Endothelial cell of umbilical vein (primary cell): ENCODE measurements at regions not wholly inside any gene's neighbourhood (a gene's known extent, or its start where the extent isn't known, plus 50 kb on each side); places are given as distances from the start of the nearest gene placed in this dataset.
"Not testable (repeated sequence)": the region's sequence is repeated elsewhere in the genome, so short reads cannot be mapped to it uniquely, and the experiment has no call there.

Experiments
- BruUV-seq: library from RNA; stranded (reverse); fragments of 400-500 nt; replicated peaks from 2 replicates; lab custom pipeline; 2021; lab: Mats Ljungman, UMichigan
- CTCF ChIA-PET: fragments of 300-600, 350-600 bp; sonication (Branson Sonifier 250); formaldehyde crosslinking; loops from one replicate; lab custom pipeline; 2021; ENCODE audit warnings: antibody characterized with exemption, inconsistent platforms; lab: Charles Lee
- POLR2A ChIA-PET: fragments of 300-600, 350-600 bp; sonication (Branson Sonifier 250); formaldehyde crosslinking; loops from one replicate; lab custom pipeline; 2021; ENCODE audit warnings: antibody characterized with exemption, inconsistent platforms; lab: Charles Lee
- DNase-seq: peaks from one replicate; pipeline ENCODE4 v3.0.0-alpha.2; 2011; ENCODE audit warnings: low read depth, low spot score
- FAIRE-seq: peaks from 2 replicates; lab custom pipeline; 2011; peaks lifted over from hg19 to GRCh38; lab: Jason Lieb, UNC
- H2AFZ ChIP-seq: 2 replicates; pipeline ENCODE4 v1.6.0; 2012; ENCODE audit warnings: low read depth, low read length, control low read depth, inconsistent platforms
- H3K27ac ChIP-seq: 2 replicates; pipeline ENCODE4 v1.5.1; 2011; ENCODE audit warnings: low read depth, mild to moderate bottlenecking, control low read depth, low read length, moderate library complexity; ENCODE audit not compliant: insufficient read depth
- H3K27me3 ChIP-seq, 2 experiments: 2 replicates each; pipeline versions ENCODE4 v1.6.0 to v1.6.1; 2011; ENCODE audit warnings: low read length in 2 of 2, mixed read lengths in 1 of 2; ENCODE audit not compliant: control insufficient read depth in 2 of 2, insufficient read depth in 2 of 2
- H3K36me3 ChIP-seq, 2 experiments: 2 replicates in 1 of 2; 3 replicates in 1 of 2; pipeline ENCODE4 v1.5.1; 2011; ENCODE audit warnings: low read length in 2 of 2, mild to moderate bottlenecking in 1 of 2, moderate library complexity in 1 of 2; ENCODE audit not compliant: control insufficient read depth in 2 of 2, insufficient read depth in 2 of 2; ENCODE audit errors: extremely low read depth in 1 of 2
- H3K4me1 ChIP-seq: 3 replicates; pipeline ENCODE4 v1.5.1; 2011; ENCODE audit warnings: mild to moderate bottlenecking, low read length; ENCODE audit not compliant: control insufficient read depth, insufficient read depth; ENCODE audit errors: extremely low read depth
- H3K4me2 ChIP-seq: 2 replicates; pipeline ENCODE4 v1.6.1; 2011; ENCODE audit warnings: low read length, control low read depth, mixed read lengths; ENCODE audit not compliant: insufficient read depth
- H3K4me3 ChIP-seq, 3 experiments: fragments of 200-600 bp in 1 of 3; sonication (generic), shearing (Covaris generic) in 1 of 3; replicated peaks in 1 of 3; 2 replicates each; pipeline ENCODE4 v1.5.1; 2011 to 2016; ENCODE audit warnings: control low read depth in 3 of 3, low read length in 3 of 3, mild to moderate bottlenecking in 2 of 3, inconsistent platforms in 1 of 3, low read depth in 1 of 3, moderate library complexity in 1 of 3; ENCODE audit not compliant: insufficient read depth in 1 of 3
- H3K79me2 ChIP-seq: 2 replicates; pipeline ENCODE4 v1.6.0; 2012; ENCODE audit warnings: low read length, inconsistent platforms; ENCODE audit not compliant: control insufficient read depth, insufficient read depth
- H3K9ac ChIP-seq: replicated peaks from 2 replicates; pipeline ENCODE3; 2011; ENCODE audit warnings: low read length, control low read depth; ENCODE audit not compliant: insufficient read depth; ENCODE audit errors: extremely low read depth
- H3K9me1 ChIP-seq: replicated peaks from 3 replicates; pipeline ENCODE4 v1.6.0; 2011; ENCODE audit warnings: mild to moderate bottlenecking, low read length; ENCODE audit not compliant: control insufficient read depth, insufficient read depth; ENCODE audit errors: extremely low read depth
- H3K9me3 ChIP-seq: replicated peaks from 2 replicates; pipeline ENCODE4 v1.5.1; 2012; ENCODE audit warnings: low read length, inconsistent platforms; ENCODE audit not compliant: control insufficient read depth, insufficient read depth
- H4K20me1 ChIP-seq: replicated peaks from 2 replicates; pipeline ENCODE3; 2011; ENCODE audit warnings: mild to moderate bottlenecking, low read length; ENCODE audit not compliant: control insufficient read depth, insufficient read depth; ENCODE audit errors: extremely low read depth
- FOS ChIP-seq: IDR thresholded peaks from 2 replicates; pipeline ENCODE4 v1.6.1; 2011; ENCODE audit warnings: mild to moderate bottlenecking, low read length, moderate library complexity, borderline replicate concordance; ENCODE audit not compliant: insufficient read depth
- GATA2 ChIP-seq: IDR thresholded peaks from 2 replicates; pipeline ENCODE4 v1.7.0; 2011; ENCODE audit warnings: low read depth, mild to moderate bottlenecking, moderate library complexity, mixed read lengths, low read length; ENCODE audit not compliant: insufficient read length, insufficient read depth
- JUN ChIP-seq: IDR thresholded peaks from 2 replicates; pipeline ENCODE4 v1.6.1; 2011; ENCODE audit warnings: borderline replicate concordance, low read depth; ENCODE audit not compliant: insufficient read length, insufficient read depth
- MYC ChIP-seq: IDR thresholded peaks from one replicate; pipeline ENCODE4 v1.6.1; 2011; ENCODE audit warnings: mild to moderate bottlenecking, low read depth, low read length
- POLR2AphosphoS5 ChIP-seq: IDR thresholded peaks from 2 replicates; pipeline ENCODE4 v1.6.1; 2012; ENCODE audit warnings: low read depth, mild to moderate bottlenecking, control low read depth, low read length, moderate library complexity; ENCODE audit not compliant: insufficient read depth
- dilution Hi-C: fragments of 300-500 bp; cut with MboI; formaldehyde crosslinking; loops from one replicate; pipeline ENCODE4 v1.15.0; 2019; ENCODE audit warnings: low sequenced_read_pairs; ENCODE audit not compliant: extremely low pct_ligation_motif_present
- intact Hi-C: fragments of 100-400 bp; cut with micrococcal nuclease; formaldehyde crosslinking; loops from one replicate; pipeline ENCODE4 v1.10.0; 2022

DNA sequence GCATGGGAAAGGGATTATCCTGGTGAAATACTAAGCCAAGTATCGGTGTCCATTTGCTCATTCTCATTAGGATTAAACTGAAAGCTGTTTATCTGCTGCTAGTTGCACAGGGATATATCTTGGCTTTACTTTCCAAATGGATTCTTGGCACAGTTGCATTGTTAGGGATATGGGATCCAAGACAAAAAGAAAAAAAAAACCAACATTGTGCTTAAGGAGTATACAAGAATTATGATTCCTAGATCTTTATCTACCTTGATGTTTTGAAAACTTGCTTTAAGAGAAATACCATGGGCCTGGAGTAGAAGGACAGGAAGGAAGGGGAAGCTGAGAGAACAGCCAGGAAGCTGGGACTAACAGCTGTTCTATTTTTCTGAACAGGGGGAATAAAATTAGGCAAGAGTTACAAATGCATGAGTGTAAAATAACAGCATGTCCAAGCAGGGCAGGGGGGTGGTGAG, 107.6 kb downstream of the ATXN3L start:
- ChIA-PET CTCF (interaction anchor here (0.7 to 1.2 kb wide), 3 partner anchors 12 to 265 kb away, joined by 3 to 4 read pairs (median 3); no protein-coding TSS in a partner anchor), POLR2A (interaction anchor here (0.6 kb wide), 1 partner anchor 124 kb away, joined by 3 read pairs; no protein-coding TSS in a partner anchor)
- FAIRE-seq (peak; percentile 94), DNase-seq (peak; percentile 82)
- no peaks in the 10 kb centered on the region for H3K9me1 ChIP-seq
- BruUV-seq: no TSS peak
- H3K4me2 ChIP-seq: peak overlapping the region; percentile 52
- no peak overlapping the region for H3K4me3 ChIP-seq
- peak overlapping the region; percentile 50 for H3K9ac ChIP-seq
- no peaks in the 10 kb centered on the region for H4K20me1 ChIP-seq
- H3K4me1 ChIP-seq: peaks cover 24% of the 10 kb centered on the region
- H3K79me2 ChIP-seq: no peaks in the 10 kb centered on the region
- peak; percentile 15 for TF ChIP-seq FOS
- peak; percentile 15 for TF ChIP-seq JUN
- peak; percentile 94 for TF ChIP-seq GATA2
- TF ChIP-seq POLR2AphosphoS5: peak; percentile 17
- TF ChIP-seq MYC: no peak
- H3K36me3 ChIP-seq: no peaks in the 10 kb centered on the region
- no peaks in the 10 kb centered on the region for H3K27me3 ChIP-seq
- peak overlapping the region; percentile 17 for H2AFZ ChIP-seq
- H3K9me3 ChIP-seq: no peaks in the 10 kb centered on the region
- intact Hi-C loops (loop anchor here (1.0 to 2.0 kb wide), 8 partner anchors 12 to 276 kb away; no protein-coding TSS in a partner anchor), dilution Hi-C loops (no loop called here)
- peak overlapping the region; percentile 63 for H3K27ac ChIP-seq

GRCh38 chrX:13210142-13210541, 109.7 kb downstream of the ATXN3L start:
- H3K9me1 ChIP-seq, POLR2A ChIA-PET, H3K4me2 ChIP-seq, CTCF ChIA-PET, H2AFZ ChIP-seq, H3K79me2 ChIP-seq, FAIRE-seq, H3K27ac ChIP-seq, BruUV-seq, dilution Hi-C loops, DNase-seq, intact Hi-C loops, H3K9ac ChIP-seq, H3K9me3 ChIP-seq, H3K4me3 ChIP-seq, H4K20me1 ChIP-seq, H3K27me3 ChIP-seq, H3K36me3 ChIP-seq: not testable (repeated sequence)
- peaks cover 21% of the 10 kb centered on the region for H3K4me1 ChIP-seq

DNA sequence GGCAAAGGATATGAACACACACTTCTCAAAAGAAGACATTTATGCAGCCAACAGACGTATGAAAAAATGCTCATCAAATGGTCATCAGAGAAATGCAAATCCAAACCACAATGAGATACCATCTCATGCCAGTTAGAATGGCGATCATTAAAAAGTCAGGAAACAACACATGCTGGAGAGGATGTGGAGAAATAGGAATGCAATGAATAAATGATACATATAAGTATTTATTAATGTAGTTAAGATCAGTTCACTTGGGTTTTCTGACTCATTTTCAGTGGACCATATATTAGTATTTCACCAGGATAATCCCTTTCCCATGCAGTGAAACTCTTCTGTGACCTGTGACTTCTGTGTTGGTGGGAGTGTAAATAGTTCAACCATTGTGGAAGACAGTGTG, 110.1 kb downstream of the ATXN3L start:
- H4K20me1 ChIP-seq, H3K4me2 ChIP-seq, dilution Hi-C loops, H3K9ac ChIP-seq, H3K4me3 ChIP-seq, intact Hi-C loops, H3K36me3 ChIP-seq, DNase-seq, H2AFZ ChIP-seq, POLR2A ChIA-PET, H3K9me3 ChIP-seq, H3K9me1 ChIP-seq, H3K27ac ChIP-seq, FAIRE-seq, H3K79me2 ChIP-seq, BruUV-seq, H3K27me3 ChIP-seq: not testable (repeated sequence)
- H3K4me1 ChIP-seq: peaks cover 21% of the 10 kb centered on the region
- CTCF ChIA-PET: interaction anchor here (1.6 kb wide), 1 partner anchor 42 kb away, joined by 4 read pairs; no protein-coding TSS in a partner anchor
